ENCODE measurements at regions not wholly inside any gene's neighbourhood (a gene's known extent, or its start where the extent isn't known, plus 50 kb on each side); places are given as distances from the start of the nearest gene placed in this dataset.

- no peak for TF ChIP-seq CTCF (IDR thresholded peaks at IDR 0.05)
- TF ChIP-seq POLR2AphosphoS5 (IDR thresholded peaks at IDR 0.05) = no peak
Observed at GRCh38 chr6:139540894-139541293, 166.4 kb upstream of the CITED2 start.
